GM18511 (cell line): ENCODE measurements at regions not wholly inside any gene's neighbourhood (a gene's known extent, or its start where the extent isn't known, plus 50 kb on each side); places are given as distances from the start of the nearest gene placed in this dataset.

ENCODE experiments used
- ATAC-seq: cut with Tn5 transposase; IDR thresholded peaks from one replicate; pipeline ENCODE4 v1.9.1; 2021; ENCODE audit warnings: mild to moderate bottlenecking, moderate library complexity; ENCODE audit not compliant: unreplicated experiment

- ATAC-seq = no peak
Observed at GRCh38 chr6:148137652-148138051, 205.0 kb upstream of the SASH1 start.

- ATAC-seq = no peak
Observed at GRCh38 chr6:148138573-148138972, 204.1 kb upstream of the SASH1 start.

GRCh38 chr6:148140772-148141557 is 201.7 kb upstream of the SASH1 start:
- ATAC-seq = no peak

DNA sequence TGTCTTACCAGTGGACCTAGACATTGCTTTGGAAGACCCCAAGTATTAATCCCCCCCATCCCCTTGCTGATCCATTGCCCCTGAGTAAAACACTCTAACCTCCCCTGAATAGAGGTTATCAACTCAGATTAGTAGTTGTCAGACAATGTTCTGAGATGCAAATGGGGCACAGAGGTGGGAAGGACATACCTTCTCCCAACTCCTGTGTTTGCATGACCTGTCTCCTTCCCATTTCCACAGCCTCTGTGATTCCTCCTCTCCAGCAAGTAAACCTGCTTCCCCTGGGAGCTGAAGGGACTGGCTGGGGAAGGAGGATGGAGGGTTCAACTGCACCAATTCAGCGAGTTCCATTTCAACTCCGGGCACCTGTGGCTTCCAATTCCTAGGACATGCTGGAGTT is 199.8 kb upstream of the SASH1 start:
- ATAC-seq = no peak

GRCh38 chr6:148143771-148144170 is 198.9 kb upstream of the SASH1 start:
- ATAC-seq = no peak

- ATAC-seq = peak; percentile 86
Observed at GRCh38 chr6:148144917-148145521, 197.6 kb upstream of the SASH1 start.

DNA sequence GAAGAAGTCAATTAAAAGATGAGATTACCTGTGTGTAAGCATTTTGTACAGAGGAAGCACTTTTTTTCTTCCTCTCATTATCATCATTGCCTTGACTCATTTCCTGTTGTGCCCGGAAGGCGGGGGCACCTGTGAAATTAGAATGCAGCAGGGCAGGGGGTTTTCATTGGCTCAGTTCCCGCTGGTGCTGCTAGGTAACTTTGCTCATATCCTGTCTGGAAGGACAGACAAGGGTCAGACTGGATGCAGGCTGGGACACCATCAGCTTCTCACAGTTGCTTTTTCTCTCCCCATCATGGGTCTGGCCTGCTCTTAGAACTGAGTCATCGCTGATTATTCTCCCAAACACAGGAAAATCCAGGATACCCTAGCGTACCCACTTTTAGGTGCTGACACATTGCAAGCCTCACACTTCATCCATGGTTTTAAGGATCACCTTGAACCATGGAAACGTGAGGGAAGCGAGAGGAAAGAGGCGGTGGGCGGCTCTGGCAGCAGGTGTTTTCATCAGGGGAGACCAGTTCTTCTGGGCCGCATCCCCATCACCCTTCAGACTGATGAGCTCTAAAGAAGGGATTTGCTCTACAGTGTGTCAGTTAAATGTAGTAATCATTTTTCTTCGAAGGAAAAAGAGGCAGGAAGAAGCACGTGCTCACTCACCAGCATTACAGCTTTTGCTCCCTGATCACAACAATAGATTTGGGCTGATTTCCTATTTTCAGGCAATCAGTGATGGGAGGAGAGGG is 195.7 kb upstream of the SASH1 start:
- no peak for ATAC-seq

- ATAC-seq = no peak
Observed at GRCh38 chr6:148147463-148147830, 195.2 kb upstream of the SASH1 start.

- no peak for ATAC-seq
Observed at GRCh38 chr6:148151896-148152643, 190.6 kb upstream of the SASH1 start.

- ATAC-seq = no peak
Observed at GRCh38 chr6:148154668-148155067, 188.0 kb upstream of the SASH1 start.

DNA sequence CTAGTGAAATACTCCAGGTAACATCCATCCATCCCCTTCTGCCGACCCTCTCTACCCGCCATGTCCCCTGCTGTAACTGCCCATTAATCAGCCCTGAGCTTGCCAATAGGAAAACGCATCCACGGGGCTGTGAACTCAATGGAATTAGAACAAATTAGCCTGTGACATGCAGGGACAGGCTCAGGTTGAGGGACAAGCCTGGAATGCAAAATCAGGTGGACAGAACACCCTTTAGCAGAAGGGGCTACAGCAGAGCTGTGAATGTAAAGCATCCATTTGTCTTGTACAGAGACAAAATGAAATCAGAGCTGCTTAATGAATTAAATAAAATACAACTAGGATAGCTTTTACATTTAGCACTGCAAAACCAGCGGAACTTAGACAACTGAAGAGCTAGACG is 187.3 kb upstream of the SASH1 start:
- ATAC-seq = no peak

DNA sequence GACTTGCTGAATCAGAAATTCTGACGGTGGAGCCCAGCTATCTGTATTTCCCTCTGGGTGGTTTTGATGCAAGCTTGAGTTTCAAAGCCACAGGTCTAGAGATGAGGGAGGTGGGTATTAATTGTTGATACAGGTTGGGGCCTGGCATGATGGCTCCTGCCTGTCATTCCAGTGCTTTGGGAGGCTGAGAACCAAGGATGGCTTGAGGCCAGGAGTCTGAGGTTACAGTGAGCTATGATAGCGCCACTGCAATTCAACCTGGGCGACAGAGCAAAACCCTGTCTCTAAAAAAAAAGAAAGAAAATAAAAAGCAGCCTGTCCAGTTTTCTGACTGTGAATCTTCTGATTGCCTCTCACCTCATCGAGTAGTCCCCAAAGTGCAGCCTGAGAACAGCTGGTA is 184.8 kb upstream of the SASH1 start:
- no peak for ATAC-seq

DNA sequence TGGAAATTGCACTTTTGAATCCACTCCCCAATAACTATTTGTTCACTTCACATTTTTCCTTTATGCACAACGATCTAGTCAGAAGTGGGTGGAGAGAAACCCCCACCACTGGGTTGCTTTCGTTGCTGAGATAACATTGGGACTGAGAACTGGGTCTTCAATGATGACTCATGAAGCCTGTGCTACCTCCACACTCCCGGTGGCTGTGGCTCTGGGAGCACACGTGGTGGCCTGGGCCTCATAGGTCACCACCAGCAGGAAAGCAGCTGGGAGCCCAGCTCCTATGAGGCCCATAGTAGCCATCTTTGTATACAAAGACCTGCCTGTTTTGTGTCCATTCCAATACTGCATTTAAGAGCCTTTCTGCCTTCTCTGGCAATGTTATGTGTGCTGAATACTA is 178.0 kb upstream of the SASH1 start:
- no peak for ATAC-seq

DNA sequence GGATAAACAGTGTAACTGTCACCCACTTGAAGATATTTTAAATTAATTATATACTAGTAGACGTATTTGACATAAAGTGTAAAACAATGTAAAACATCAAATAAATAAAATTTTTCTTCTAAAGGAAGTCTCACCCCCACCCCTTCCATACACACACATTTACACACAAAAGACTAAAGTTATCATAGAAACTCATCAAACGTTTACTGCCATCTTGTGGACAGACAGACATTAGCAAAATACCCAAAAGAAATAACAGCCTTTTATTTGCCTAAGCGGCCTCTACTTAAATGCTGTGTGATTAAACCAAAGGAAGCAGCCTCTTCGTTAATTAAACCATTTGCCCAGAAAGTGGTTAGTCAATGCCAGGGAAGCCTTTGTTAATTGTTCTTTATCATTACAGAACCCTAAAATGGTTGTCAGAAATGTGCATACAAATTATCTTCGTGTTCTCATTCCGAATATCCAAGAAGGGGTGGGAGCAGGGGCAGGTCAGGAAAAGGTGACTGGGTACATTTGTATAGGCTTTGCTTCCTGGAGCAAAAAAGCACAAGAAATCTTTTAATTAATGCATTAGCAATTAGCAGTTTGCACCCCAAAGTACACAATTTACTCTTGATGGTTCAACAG is 176.2 kb upstream of the SASH1 start:
- no peak for ATAC-seq

DNA sequence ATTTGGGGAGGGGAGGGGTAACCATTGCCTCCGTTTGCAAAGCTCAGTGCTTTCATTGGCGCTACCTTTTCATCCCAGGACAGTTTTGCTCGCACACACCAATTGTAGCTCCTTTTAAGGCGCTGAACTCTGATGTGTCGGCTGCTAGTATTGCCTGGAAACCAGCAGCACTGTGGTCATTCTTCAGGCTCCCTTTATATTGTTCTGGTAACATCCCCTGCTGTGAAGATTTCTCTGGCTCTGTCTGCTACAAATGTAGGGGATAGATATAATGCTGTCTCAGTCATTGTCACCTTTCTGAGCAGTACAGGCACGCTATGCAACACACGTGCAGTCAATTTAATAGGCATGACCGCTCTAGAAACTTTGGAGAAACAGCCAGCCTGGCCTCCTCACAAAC is 172.9 kb upstream of the SASH1 start:
- ATAC-seq = no peak

GRCh38 chr6:148170286-148170685 is 172.4 kb upstream of the SASH1 start:
- ATAC-seq = no peak

DNA sequence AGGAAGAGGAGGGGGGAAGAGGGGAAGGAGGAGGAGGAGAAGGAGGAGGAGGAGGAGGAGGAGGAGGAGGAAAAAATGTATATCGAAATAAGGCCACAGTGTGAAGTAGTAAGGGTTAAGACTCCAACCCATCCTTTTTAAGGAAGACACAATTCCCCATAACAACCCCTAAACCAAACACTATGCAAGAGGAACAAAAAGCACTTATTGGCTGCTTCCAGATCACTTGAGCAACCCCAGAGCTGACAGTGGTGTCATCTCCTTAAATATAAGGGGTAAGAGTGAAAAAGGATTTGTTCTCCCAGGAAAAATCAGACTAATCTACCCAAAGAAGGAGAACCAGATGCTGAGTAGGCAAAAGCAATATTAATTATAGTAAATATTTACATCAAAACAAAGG is 169.1 kb upstream of the SASH1 start:
- ATAC-seq = no peak

GRCh38 chr6:148175550-148176188 is 167.0 kb upstream of the SASH1 start:
- no peak for ATAC-seq

- ATAC-seq = no peak
Observed at GRCh38 chr6:148177589-148178233, 164.9 kb upstream of the SASH1 start.

- ATAC-seq = no peak
Observed at GRCh38 chr6:148179786-148180185, 162.9 kb upstream of the SASH1 start.
